Posterior vena cava (tissue), 2 donors: ENCODE measurements at regions not wholly inside any gene's neighbourhood (a gene's known extent, or its start where the extent isn't known, plus 50 kb on each side); places are given as distances from the start of the nearest gene placed in this dataset.

ENCODE experiments used
- DNase-seq: peaks from one replicate; pipeline ENCODE4 v3.0.0-alpha.2; 2020; ENCODE audit warnings: low spot score
- intact Hi-C, 2 donors: fragments of 100-400 bp; cut with DNase I; formaldehyde crosslinking; loops; one replicate each; pipeline versions ENCODE4 v1.14.1 to v1.14.2; 2022 to 2023
- donor health status: DM: yes; HTN: yes; CAD: no.
- donor health status: DM: yes; HTN: yes; CAD: no.

- DNase-seq: no peak
- intact Hi-C loops: loop anchor here in 1 of 2 donors (10.0 kb wide), 1 partner anchor 1581 kb away; no protein-coding TSS in a partner anchor
These were observed 50.2 kb upstream of the AKR1E2 start for GRCh38 chr10:4775808-4776207.

DNA sequence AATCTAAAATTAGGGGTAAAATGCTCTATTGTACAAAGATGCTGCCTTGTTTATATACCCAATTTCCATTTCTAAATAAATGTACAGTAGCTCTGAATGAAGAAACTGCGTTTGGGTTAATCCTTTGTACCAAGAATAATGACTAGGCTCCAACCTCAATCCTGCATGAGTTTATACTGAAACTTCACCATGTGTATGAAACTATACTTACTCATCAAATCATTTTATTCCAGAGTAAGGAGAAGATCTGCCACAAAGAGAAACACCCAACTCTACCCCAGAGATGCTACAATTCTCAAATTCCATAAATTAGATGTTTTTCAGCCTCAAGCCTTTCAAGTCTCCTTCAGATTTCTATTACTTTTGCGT is 53.8 kb upstream of the AKR1E2 start:
- intact Hi-C loops: loop anchor here in 1 of 2 donors (10.0 kb wide), 1 partner anchor 1577 kb away; no protein-coding TSS in a partner anchor
- no peak for DNase-seq

DNA sequence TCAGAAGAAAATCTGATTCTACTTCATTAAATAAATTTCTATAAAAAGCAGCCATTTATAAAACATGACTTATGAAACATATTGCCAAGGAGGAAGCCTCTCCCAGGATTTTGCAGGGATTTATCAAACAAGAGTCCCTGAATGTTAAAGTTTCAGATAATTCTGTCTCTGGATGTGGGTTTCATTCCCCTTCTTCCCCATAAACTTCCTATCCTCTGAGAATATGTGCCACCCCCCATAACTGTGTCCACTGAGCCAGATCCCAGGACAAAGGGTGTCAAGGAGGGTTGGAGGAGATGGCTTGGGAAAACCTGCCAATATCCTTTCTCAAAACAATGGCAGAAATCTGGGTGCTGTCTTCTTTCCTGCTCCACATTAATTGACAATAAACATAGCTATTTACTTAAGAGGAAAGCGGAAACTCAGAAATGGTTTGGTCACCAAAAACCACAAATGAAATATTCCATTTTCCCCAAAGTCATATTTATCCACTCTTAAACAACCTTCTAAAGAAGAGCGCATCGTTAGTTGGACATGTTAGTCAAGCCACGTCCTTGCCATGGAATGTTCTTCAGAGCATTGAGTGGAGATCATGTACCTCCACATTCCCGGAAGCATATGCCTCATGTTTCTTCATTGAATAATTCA is 54.3 kb upstream of the AKR1E2 start:
- no peak for DNase-seq
- intact Hi-C loops: loop anchor here in 1 of 2 donors (10.0 kb wide), 1 partner anchor 1577 kb away; no protein-coding TSS in a partner anchor

DNA sequence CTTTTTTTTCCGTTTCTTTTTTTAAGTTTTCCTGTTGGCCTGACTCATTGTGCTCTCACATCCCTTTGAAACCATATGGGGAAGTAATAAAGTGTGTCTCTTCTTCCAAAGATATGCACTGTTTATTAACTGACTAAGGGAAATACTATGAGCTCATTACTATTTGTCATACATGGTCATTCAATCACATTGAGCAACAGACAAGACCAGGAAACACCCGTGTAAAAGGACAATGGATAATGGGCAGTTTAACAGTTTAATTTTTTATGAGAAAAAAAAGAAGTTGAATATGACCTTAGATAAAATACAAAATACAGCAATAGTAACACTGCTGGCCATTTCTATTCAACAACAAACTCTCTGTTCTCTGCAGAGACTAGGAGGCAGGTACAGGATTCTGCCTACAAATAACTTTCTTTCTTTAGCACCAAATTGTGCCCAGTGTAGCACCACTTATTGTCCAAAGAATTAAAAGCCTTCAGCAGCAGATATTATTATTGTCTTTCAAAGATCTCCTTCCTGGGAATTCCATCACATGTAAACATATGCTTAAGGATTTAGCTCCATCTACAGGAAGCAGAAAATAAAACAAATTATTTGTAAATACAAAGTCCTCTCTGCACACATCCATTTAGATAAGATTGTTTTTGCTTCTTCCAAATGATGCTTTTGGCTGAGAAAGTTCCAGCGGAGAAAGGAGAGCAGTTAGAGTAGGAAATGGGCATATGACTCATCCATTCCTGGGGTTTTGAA is 55.0 kb upstream of the AKR1E2 start:
- intact Hi-C loops: loop anchor here in 1 of 2 donors (10.0 kb wide), 1 partner anchor 1576 kb away; no protein-coding TSS in a partner anchor

GRCh38 chr10:4768416-4768815 is 57.6 kb upstream of the AKR1E2 start:
- intact Hi-C loops: loop anchor here (5.0 to 10.0 kb wide), 3 partner anchors 94 to 254 kb away; no protein-coding TSS in a partner anchor
- DNase-seq: no peak

More for the DNA sequence above, 55.0 kb upstream of the AKR1E2 start:
- no peak for DNase-seq

DNA sequence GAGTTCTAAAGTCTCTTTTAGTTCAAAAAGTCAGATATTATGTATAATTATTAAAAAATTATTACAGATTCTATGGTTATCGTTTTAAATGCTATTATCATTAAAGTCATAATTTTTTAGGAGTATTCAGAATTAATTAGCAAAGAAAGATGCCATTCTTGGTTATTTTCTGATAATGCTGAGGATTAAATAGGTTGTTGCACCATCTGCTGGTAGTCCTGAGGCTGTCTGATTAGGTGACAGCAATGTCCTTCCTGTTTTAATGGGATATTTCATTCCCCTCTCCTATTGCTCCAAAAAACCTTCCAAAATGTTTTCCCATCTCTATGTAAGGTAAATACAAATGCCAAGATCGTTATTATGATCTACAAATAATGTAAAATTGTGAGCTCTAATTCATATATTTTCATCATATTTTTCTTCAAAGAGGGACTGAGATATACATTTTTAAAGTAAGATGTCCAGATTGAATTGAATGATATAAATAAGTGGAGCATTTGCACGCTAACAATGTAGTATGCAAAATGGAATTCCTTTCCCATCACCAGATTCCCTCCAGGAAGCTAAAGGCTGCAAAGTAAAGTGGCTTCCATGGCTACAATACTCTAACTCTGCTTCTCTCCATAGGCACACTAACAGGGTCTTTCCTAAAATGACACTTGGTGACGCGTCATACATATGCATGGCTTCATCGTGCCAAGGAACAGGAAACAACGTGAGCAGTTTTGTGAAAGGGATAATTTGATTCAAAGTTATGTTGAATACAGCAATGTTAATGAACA is 58.8 kb upstream of the AKR1E2 start:
- no peak for DNase-seq
- intact Hi-C loops: loop anchor here (5.0 to 10.0 kb wide), 3 partner anchors 92 to 252 kb away; no protein-coding TSS in a partner anchor

- intact Hi-C loops: loop anchor here (5.0 to 10.0 kb wide), 3 partner anchors 92 to 252 kb away; no protein-coding TSS in a partner anchor
- DNase-seq: no peak
These were observed 59.6 kb upstream of the AKR1E2 start for GRCh38 chr10:4766454-4766853.

DNA sequence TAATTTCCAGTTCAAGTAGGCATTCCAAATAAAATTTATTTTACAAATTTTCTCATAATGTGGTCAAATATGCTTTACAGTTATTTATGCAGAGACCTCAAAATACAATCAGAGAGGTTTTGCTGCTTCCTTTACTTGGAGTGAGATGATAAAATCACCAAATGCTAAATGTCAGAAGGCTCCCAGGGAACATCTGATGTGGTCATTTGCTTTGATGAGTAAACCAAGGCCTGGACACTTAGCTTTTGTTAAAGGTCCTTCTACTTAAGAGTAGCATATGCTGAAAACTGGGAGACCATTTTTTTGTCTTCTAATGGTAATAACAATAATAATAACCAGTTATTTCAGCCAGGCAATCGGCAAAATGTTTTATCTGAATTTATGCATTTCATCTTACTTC is 60.6 kb upstream of the AKR1E2 start:
- intact Hi-C loops: loop anchor here (5.0 to 10.0 kb wide), 3 partner anchors 91 to 251 kb away; no protein-coding TSS in a partner anchor
- no peak for DNase-seq

DNA sequence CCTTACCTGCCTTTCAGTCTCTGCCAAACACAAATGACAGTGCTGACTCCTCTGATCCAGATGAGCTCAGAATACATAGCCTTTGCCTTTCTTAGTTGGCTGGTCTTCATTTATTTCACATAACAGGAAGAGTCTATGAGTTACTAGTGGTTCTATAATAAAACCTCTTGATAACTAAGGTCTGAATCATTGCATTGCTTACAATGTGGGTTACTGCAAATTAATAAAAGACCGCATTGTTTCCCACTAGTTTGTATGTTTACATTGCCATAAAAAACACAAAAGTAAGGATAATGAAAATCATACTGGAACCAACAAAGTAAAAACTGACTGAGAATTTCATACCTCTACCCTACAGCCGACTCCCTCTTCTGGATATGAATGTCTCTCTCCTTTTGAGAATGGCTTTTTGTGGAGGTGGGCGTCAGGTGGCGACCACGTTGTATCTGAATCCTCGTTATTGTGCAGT is 62.0 kb upstream of the AKR1E2 start:
- DNase-seq: no peak
- intact Hi-C loops: loop anchor here (10.0 kb wide), 2 partner anchors 89 to 249 kb away; no protein-coding TSS in a partner anchor

GRCh38 chr10:4763513-4763912 is 62.5 kb upstream of the AKR1E2 start:
- no peak for DNase-seq
- intact Hi-C loops: loop anchor here (10.0 kb wide), 2 partner anchors 89 to 249 kb away; no protein-coding TSS in a partner anchor

- no peak for DNase-seq
- intact Hi-C loops: no loop called here
These were observed 67.8 kb upstream of the AKR1E2 start for GRCh38 chr10:4758256-4758655.

- intact Hi-C loops: loop anchor here in 1 of 2 donors (2.0 kb wide), 1 partner anchor 23 kb away; no protein-coding TSS in a partner anchor
- DNase-seq: no peak
These were observed 70.6 kb upstream of the AKR1E2 start for GRCh38 chr10:4755286-4755989.

DNA sequence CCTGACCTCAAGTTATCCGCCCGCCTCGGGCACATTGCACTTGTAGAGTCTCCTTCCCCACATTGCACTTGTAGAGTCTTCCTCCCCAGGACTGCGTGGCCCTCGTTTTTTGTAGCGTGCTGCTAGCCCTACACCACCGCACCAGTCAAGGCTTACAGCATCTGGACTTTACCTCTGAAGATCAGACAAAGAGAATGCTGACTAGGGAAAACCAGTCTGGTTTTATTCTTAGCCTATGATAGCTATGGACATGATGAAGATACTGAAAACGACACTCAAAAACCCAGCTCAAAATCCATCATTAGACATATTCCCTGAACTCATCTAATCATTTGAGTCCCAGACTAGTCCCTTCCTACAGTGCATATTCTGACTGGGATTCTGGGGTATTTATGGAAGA is 71.9 kb upstream of the AKR1E2 start:
- DNase-seq: no peak
- intact Hi-C loops: loop anchor here in 1 of 2 donors (2.0 kb wide), 1 partner anchor 25 kb away; no protein-coding TSS in a partner anchor

GRCh38 chr10:4751211-4751610 is 74.8 kb upstream of the AKR1E2 start:
- intact Hi-C loops: no loop called here
- no peak for DNase-seq

DNA sequence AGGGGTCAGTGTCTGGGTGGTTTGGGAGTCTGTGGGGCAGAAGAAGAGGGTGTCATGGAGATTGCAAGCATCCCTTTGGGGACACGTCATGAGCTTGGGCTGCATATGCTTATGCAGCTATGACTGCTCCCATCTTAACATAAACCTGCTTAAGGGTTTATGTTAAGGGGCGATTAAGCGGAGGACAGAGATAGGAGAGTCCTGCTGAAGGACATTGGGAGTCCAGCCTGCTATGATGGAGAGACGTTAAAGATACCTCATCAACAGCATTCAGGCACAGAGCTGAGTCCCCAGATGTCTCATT is 76.8 kb upstream of the AKR1E2 start:
- no peak for DNase-seq
- intact Hi-C loops: no loop called here

DNA sequence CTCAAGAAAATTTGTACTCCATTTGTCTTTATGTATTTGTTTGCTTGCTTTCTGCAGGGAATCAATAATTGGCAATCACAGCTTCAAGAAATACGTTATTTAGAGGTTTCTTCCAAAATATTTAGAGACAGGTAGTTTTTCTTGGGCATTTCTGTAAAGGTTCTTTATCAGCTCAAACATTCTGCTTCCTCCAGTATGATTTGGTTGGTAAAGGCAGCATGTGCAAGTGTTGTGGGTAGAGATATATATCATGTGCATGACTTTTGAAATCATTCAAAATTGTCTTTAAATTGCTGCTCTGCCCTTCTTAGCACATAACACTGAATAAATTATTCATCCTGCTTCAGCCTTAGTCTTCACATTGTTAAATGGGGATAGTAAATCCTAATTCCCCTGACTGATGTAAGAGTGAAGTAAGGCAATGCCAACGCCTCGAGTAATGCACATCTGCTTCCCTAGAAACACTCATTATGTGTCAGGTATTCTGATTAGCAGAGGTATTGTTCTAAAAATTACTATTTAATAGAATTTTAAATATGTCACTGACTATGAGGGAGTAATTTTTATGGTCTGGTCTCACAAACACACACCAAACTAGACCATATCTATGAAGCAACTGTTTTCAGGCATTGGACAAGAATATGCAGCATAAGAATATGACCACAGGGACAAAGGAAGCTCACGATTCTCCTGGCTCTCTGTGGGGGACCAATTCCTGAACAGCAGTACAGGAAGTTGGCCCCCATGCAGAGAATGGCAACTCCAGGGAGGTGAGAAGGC is 77.3 kb upstream of the AKR1E2 start:
- DNase-seq: no peak
- intact Hi-C loops: no loop called here

DNA sequence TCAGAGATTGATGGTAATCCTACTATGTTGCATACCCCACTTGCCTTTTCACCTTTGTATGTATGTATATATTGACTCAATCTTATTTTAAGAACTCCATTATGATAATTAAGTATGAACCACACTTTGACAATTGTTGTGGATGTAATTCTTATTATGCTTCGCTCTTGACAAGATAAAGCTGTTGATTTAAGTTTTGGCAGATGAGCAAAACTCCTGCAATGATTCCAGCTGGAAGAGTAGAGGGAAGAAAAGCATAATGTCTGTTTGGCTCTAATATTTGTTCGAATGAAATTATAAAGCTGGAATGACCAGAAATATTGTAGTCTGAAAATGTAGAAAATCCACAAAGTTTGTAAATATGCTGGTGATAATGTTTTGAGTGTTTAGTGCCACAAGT is 83.8 kb upstream of the AKR1E2 start:
- no peak for DNase-seq
- intact Hi-C loops: no loop called here

- DNase-seq: no peak
These were observed 85.5 kb upstream of the AKR1E2 start for GRCh38 chr10:4740471-4740870.

More at GRCh38 chr10:4740471-4740870, 85.5 kb upstream of the AKR1E2 start:
- intact Hi-C loops: no loop called here
